OCI-LY1 (cell line): ENCODE measurements at regions not wholly inside any gene's neighbourhood (a gene's known extent, or its start where the extent isn't known, plus 50 kb on each side); places are given as distances from the start of the nearest gene placed in this dataset.

Experiments
- EZH2 ChIP-seq: fragments of 200-600 bp; sonication (generic), shearing (Covaris generic); IDR thresholded peaks from 2 replicates; pipeline ENCODE4 v1.8.0; 2017; ENCODE audit warnings: borderline replicate concordance, mixed run types, mild to moderate bottlenecking, antibody characterized with exemption, low read length, moderate library complexity, mixed read lengths
- TF ChIP-seq, protein P1 (sequence below): fragments of 200-600 bp; sonication (generic), shearing (Covaris generic); IDR thresholded peaks from 2 replicates; pipeline ENCODE4 v1.5.1; 2017; ENCODE audit warnings: mild to moderate bottlenecking, antibody characterized with exemption, low read length, moderate library complexity, mixed read lengths

GRCh38 chr6:71551798-71552197 is 263.2 kb downstream of the OGFRL1 start:
- TF ChIP-seq, protein P1, sequence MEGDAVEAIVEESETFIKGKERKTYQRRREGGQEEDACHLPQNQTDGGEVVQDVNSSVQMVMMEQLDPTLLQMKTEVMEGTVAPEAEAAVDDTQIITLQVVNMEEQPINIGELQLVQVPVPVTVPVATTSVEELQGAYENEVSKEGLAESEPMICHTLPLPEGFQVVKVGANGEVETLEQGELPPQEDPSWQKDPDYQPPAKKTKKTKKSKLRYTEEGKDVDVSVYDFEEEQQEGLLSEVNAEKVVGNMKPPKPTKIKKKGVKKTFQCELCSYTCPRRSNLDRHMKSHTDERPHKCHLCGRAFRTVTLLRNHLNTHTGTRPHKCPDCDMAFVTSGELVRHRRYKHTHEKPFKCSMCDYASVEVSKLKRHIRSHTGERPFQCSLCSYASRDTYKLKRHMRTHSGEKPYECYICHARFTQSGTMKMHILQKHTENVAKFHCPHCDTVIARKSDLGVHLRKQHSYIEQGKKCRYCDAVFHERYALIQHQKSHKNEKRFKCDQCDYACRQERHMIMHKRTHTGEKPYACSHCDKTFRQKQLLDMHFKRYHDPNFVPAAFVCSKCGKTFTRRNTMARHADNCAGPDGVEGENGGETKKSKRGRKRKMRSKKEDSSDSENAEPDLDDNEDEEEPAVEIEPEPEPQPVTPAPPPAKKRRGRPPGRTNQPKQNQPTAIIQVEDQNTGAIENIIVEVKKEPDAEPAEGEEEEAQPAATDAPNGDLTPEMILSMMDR: no peak
- TF ChIP-seq EZH2: no peak
